Liver (tissue), 8 donors: ENCODE measurements at regions not wholly inside any gene's neighbourhood (a gene's known extent, or its start where the extent isn't known, plus 50 kb on each side); places are given as distances from the start of the nearest gene placed in this dataset.

Experiments
- DNase-seq: peaks from one replicate; pipeline ENCODE4 v3.0.0-alpha.2; 2017; ENCODE audit warnings: low spot score
- H3K27ac ChIP-seq, 2 donors: one replicate each; pipeline ENCODE4 v1.7.0; 2013; ENCODE audit warnings: inconsistent platforms in 2 of 2, low read length in 2 of 2, control low read depth in 1 of 2, low read depth in 1 of 2, mild to moderate bottlenecking in 1 of 2
- H3K27me3 ChIP-seq, 4 donors: one replicate each; pipeline versions ENCODE4 v1.6.1 to v1.7.0; 2013; ENCODE audit warnings: low read length in 3 of 4, inconsistent platforms in 1 of 4, mild to moderate bottlenecking in 1 of 4, moderate library complexity in 1 of 4; ENCODE audit not compliant: control insufficient read depth in 4 of 4, insufficient read depth in 4 of 4
- H3K36me3 ChIP-seq, 4 donors: one replicate each; pipeline versions ENCODE4 v1.6.1 to v1.7.0; 2013; ENCODE audit warnings: low read length in 3 of 4, mild to moderate bottlenecking in 3 of 4, low read depth in 1 of 4, moderate library complexity in 1 of 4; ENCODE audit not compliant: control insufficient read depth in 4 of 4, insufficient read depth in 3 of 4
- H3K4me1 ChIP-seq, 4 donors: one replicate each; pipeline versions ENCODE4 v1.6.1 to v1.7.0; 2013; ENCODE audit warnings: low read length in 3 of 4, mild to moderate bottlenecking in 3 of 4, moderate library complexity in 1 of 4; ENCODE audit not compliant: control insufficient read depth in 4 of 4, insufficient read depth in 4 of 4
- H3K4me3 ChIP-seq, 3 donors: one replicate each; pipeline versions ENCODE4 v1.6.1 to v1.7.0; 2013; ENCODE audit warnings: low read length in 3 of 3, control low read depth in 1 of 3, low read depth in 1 of 3, mild to moderate bottlenecking in 1 of 3
- H3K9ac ChIP-seq, 2 donors: one replicate each; pipeline ENCODE4 v1.7.0; 2013; ENCODE audit warnings: low read length in 2 of 2, mild to moderate bottlenecking in 2 of 2, moderate library complexity in 2 of 2, control low read depth in 1 of 2, low read depth in 1 of 2
- H3K9me3 ChIP-seq, 4 donors: one replicate each; pipeline versions ENCODE4 v1.6.1 to v1.7.0; 2013; ENCODE audit warnings: low read length in 3 of 4; ENCODE audit not compliant: control insufficient read depth in 4 of 4
- CTCF ChIP-seq: fragments of 150-350 bp; IDR thresholded peaks from 2 replicates; pipeline ENCODE4 v1.5.1; 2017; ENCODE audit warnings: improper control_type of control experiment, low read depth, low read length; ENCODE audit not compliant: missing input control
- EGR1 ChIP-seq, 2 donors: IDR thresholded peaks; 2 replicates each; pipeline ENCODE4 v1.6.1; 2016 to 2018; ENCODE audit warnings: antibody characterized with exemption in 2 of 2, low read depth in 2 of 2
- FOXA1 ChIP-seq: IDR thresholded peaks from 2 replicates; pipeline ENCODE4 v1.6.1; 2016; ENCODE audit warnings: antibody characterized with exemption
- FOXA2 ChIP-seq: IDR thresholded peaks from 2 replicates; pipeline ENCODE4 v1.6.1; 2016; ENCODE audit warnings: antibody characterized with exemption
- HNF4A ChIP-seq, 2 donors: conservative IDR thresholded peaks; 2 replicates each; pipeline ENCODE4 v1.6.1; 2016; ENCODE audit warnings: antibody characterized with exemption in 2 of 2, mild to moderate bottlenecking in 2 of 2
- HNF4G ChIP-seq: IDR thresholded peaks from 2 replicates; pipeline ENCODE4 v1.6.1; 2016; ENCODE audit warnings: antibody characterized with exemption
- NR2F2 ChIP-seq: IDR thresholded peaks from 2 replicates; pipeline ENCODE4 v1.6.1; 2016; ENCODE audit warnings: antibody characterized with exemption
- RAD21 ChIP-seq, 2 donors: IDR thresholded peaks; 2 replicates each; pipeline ENCODE4 v1.6.1; 2016; ENCODE audit warnings: antibody characterized with exemption in 2 of 2, mild to moderate bottlenecking in 2 of 2
- REST ChIP-seq: IDR thresholded peaks from 2 replicates; pipeline ENCODE4 v1.6.1; 2016; ENCODE audit warnings: antibody characterized with exemption, mild to moderate bottlenecking
- RXRA ChIP-seq, 2 donors: IDR thresholded peaks; 2 replicates each; pipeline ENCODE4 v1.6.1; 2017 to 2018; ENCODE audit warnings: antibody characterized with exemption in 2 of 2, mild to moderate bottlenecking in 1 of 2
- SP1 ChIP-seq: IDR thresholded peaks from 2 replicates; pipeline ENCODE4 v1.6.1; 2018; ENCODE audit warnings: antibody characterized with exemption, mild to moderate bottlenecking
- TAF1 ChIP-seq: conservative IDR thresholded peaks from 2 replicates; pipeline ENCODE4 v1.6.1; 2016; ENCODE audit warnings: antibody characterized with exemption, mild to moderate bottlenecking
- YY1 ChIP-seq: IDR thresholded peaks from 2 replicates; pipeline ENCODE4 v1.6.1; 2016; ENCODE audit warnings: antibody characterized with exemption, mild to moderate bottlenecking
- WGBS: extraction: QIAGEN DNeasy Blood & Tissue Kit; methylation state at CpG from one replicate; pipeline ENCODE4 v1.1.7; 2013; 5-methylcytosine and 5-hydroxymethylcytosine counted together
- TF ChIP-seq, protein P1 (sequence below): IDR thresholded peaks from 2 replicates; pipeline ENCODE4 v1.6.1; 2016; ENCODE audit warnings: antibody characterized with exemption
- TF ChIP-seq, protein P2 (sequence below): IDR thresholded peaks from 2 replicates; pipeline ENCODE4 v1.6.1; 2016; ENCODE audit warnings: antibody characterized with exemption
- donor health status: healthy.
- donor health status: healthy.
- donor health status: healthy.
- donor health status: healthy.
- donor health status: healthy.

DNA sequence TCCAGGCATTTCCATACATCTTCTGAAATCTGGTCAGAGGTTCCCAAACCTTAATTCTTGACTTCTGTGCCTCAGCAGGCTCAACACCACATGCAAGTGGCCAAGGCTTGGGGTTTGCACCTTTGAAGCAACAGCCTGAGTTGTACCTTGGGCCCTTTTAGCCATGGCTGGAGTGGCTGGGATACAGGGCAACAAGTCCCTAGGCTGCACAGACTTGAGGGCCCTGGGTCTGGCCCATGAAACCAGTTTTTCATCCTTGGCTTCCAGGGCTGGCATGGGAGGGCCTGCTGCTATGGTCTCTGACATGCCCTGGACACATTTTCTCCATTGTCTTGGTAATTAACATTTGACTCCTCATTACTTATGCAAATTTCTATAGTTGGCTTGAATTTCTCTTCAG, 988.8 kb upstream of the CNTNAP5 start:
- Histone ChIP-seq H3K4me3 (no peak overlapping the region), H3K27ac (no peak overlapping the region), H3K4me1 (no peaks in the 10 kb centered on the region), H3K9ac (no peak overlapping the region), H3K9me3 (no peaks in the 10 kb centered on the region), H3K36me3 (no peaks in the 10 kb centered on the region), H3K27me3 (no peaks in the 10 kb centered on the region)
- TF ChIP-seq EGR1 (IDR thresholded peaks at IDR 0.05; ENCODE audit: low read depth in 2 of 2) (no peak), CTCF (no peak), SP1 (no peak), FOXA2 (no peak), RXRA (IDR thresholded peaks at IDR 0.05) (no peak), RAD21 (IDR thresholded peaks at IDR 0.05) (no peak), HNF4A (conservative IDR thresholded peaks at IDR 0.05) (no peak), YY1 (no peak), NR2F2 (no peak), HNF4G (no peak), REST (no peak)
- TF ChIP-seq, protein P1, sequence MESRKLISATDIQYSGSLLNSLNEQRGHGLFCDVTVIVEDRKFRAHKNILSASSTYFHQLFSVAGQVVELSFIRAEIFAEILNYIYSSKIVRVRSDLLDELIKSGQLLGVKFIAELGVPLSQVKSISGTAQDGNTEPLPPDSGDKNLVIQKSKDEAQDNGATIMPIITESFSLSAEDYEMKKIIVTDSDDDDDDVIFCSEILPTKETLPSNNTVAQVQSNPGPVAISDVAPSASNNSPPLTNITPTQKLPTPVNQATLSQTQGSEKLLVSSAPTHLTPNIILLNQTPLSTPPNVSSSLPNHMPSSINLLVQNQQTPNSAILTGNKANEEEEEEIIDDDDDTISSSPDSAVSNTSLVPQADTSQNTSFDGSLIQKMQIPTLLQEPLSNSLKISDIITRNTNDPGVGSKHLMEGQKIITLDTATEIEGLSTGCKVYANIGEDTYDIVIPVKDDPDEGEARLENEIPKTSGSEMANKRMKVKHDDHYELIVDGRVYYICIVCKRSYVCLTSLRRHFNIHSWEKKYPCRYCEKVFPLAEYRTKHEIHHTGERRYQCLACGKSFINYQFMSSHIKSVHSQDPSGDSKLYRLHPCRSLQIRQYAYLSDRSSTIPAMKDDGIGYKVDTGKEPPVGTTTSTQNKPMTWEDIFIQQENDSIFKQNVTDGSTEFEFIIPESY = no peak
- TF ChIP-seq, protein P2, sequence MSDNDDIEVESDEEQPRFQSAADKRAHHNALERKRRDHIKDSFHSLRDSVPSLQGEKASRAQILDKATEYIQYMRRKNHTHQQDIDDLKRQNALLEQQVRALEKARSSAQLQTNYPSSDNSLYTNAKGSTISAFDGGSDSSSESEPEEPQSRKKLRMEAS = no peak
- no peak for DNase-seq

GRCh38 chr2:123040506-123040905, 984.6 kb upstream of the CNTNAP5 start:
- TF ChIP-seq YY1 (no peak), FOXA1 (no peak), NR2F2 (no peak), TAF1 (no peak)
- TF ChIP-seq, protein P1 = no peak
- no peak for DNase-seq
- H3K27ac ChIP-seq = no peak overlapping the region
- H3K27me3 ChIP-seq = no peaks in the 10 kb centered on the region
- no peaks in the 10 kb centered on the region for H3K9me3 ChIP-seq
- no peaks in the 10 kb centered on the region for H3K4me1 ChIP-seq
- no peaks in the 10 kb centered on the region for H3K36me3 ChIP-seq
- 70% methylated on average over 1 of the region's 1 CpG for WGBS
- H3K9ac ChIP-seq = no peak overlapping the region
- no peak overlapping the region for H3K4me3 ChIP-seq
